ENCODE measurements at regions not wholly inside any gene's neighbourhood (a gene's known extent, or its start where the extent isn't known, plus 50 kb on each side); places are given as distances from the start of the nearest gene placed in this dataset.
"Not testable (repeated sequence)": the region's sequence is repeated elsewhere in the genome, so short reads cannot be mapped to it uniquely, and the experiment has no call there.

DNA sequence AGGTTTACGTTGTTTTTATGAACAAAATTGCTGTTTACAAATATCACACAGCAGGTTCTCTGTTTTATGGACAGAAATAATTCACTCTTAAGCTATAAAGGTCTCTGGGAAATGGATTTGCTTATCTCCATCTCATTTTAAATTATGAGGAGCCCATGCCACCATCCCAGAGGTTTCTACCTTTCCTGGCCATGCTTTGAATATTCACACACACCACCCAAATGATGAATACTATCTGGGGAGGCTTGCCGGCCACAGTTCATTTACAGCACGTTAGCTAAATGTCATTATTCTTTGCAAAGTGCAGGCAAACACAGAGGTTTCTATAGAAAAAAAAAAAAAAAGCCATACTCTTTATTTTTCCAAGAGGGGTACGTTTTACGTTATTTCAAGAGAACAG, 1446.7 kb downstream of the FAM181B start:
- Histone ChIP-seq H3K27me3 (ENCODE audit: control insufficient read depth in 1 of 2, insufficient read depth in 1 of 2, low read length in 2 of 2) (no peaks in the 10 kb centered on the region), H3K23ac (ENCODE audit: low read length in 2 of 2) (no peak overlapping the region), H3K14ac (ENCODE audit: low read length in 2 of 2) (no peak overlapping the region), H3K4ac (ENCODE audit: low read depth in 1 of 2, low read length in 2 of 2) (no peak overlapping the region), H2BK120ac (ENCODE audit: low read depth, low read length) (no peak overlapping the region), H2BK5ac (ENCODE audit: low read depth, low read length, poor library complexity, severe bottlenecking) (no peak overlapping the region), H3K4me1 (ENCODE audit: control insufficient read depth, insufficient read depth, low read depth, low read length) (no peaks in the 10 kb centered on the region), H4K91ac (ENCODE audit: low read length) (no peak overlapping the region), H3K9me3 (ENCODE audit: control insufficient read depth, low read length) (peaks cover 13% of the 10 kb centered on the region), H2BK12ac (ENCODE audit: low read length in 2 of 2) (no peak overlapping the region), H3K36me3 (ENCODE audit: control insufficient read depth in 1 of 2, insufficient read depth in 2 of 2, low read depth in 1 of 2, low read length in 2 of 2) (no peaks in the 10 kb centered on the region), H4K8ac (ENCODE audit: low read length) (no peak overlapping the region), H2AFZ (ENCODE audit: low read depth, low read length) (no peak overlapping the region), H3K79me1 (replicated peaks; ENCODE audit: low read length, poor library complexity, severe bottlenecking) (no peaks in the 10 kb centered on the region), H3K4me3 (ENCODE audit: insufficient read depth in 1 of 2, low read depth in 1 of 2, low read length in 2 of 2) (no peak overlapping the region), H3K27ac (ENCODE audit: low read length, poor library complexity, severe bottlenecking) (no peak overlapping the region), H2AK5ac (ENCODE audit: low read length, severe bottlenecking) (no peak overlapping the region), H3K9ac (ENCODE audit: low read length) (no peak overlapping the region), H2BK15ac (ENCODE audit: low read depth, poor library complexity, severe bottlenecking) (no peak overlapping the region), H3K4me2 (ENCODE audit: low read length, poor library complexity, severe bottlenecking) (no peak overlapping the region), H3K18ac (ENCODE audit: low read depth in 1 of 2, low read length in 2 of 2) (no peak overlapping the region)
- DNase-seq, result no peak
- WGBS, result 83% methylated on average over 1 of the region's 5 CpGs

DNA sequence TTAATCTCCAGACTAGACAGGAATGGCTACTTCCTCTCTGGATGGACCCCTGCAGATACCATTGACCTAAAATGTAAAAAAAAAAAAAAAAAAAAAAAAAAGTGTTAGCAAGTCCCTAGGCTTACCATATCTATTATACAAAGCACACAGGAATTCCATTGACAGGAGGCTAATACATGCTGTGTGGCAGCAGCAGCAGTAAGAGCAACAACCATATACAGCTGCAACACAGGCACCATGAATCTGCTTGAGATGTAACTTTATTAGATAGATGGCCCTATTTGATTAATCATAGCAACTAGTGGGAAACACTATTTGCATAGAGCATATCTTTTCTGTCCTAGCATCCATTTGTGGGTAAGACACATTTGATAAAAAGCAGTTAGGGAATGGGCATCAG, 1447.1 kb downstream of the FAM181B start:
- Histone ChIP-seq H3K23ac (ENCODE audit: low read length in 2 of 2) (no peak overlapping the region), H3K4me3 (ENCODE audit: insufficient read depth in 1 of 2, low read depth in 1 of 2, low read length in 2 of 2) (no peak overlapping the region), H4K91ac (ENCODE audit: low read length) (no peak overlapping the region), H2BK120ac (ENCODE audit: low read depth, low read length) (no peak overlapping the region), H3K9ac (ENCODE audit: low read length) (no peak overlapping the region), H3K18ac (ENCODE audit: low read depth in 1 of 2, low read length in 2 of 2) (no peak overlapping the region), H3K79me1 (replicated peaks; ENCODE audit: low read length, poor library complexity, severe bottlenecking) (no peaks in the 10 kb centered on the region), H2BK5ac (ENCODE audit: low read depth, low read length, poor library complexity, severe bottlenecking) (no peak overlapping the region), H3K36me3 (ENCODE audit: control insufficient read depth in 1 of 2, insufficient read depth in 2 of 2, low read depth in 1 of 2, low read length in 2 of 2) (no peaks in the 10 kb centered on the region), H4K8ac (ENCODE audit: low read length) (no peak overlapping the region), H2BK15ac (ENCODE audit: low read depth, poor library complexity, severe bottlenecking) (no peak overlapping the region), H3K4ac (ENCODE audit: low read depth in 1 of 2, low read length in 2 of 2) (no peak overlapping the region), H3K27ac (ENCODE audit: low read length, poor library complexity, severe bottlenecking) (no peak overlapping the region), H3K14ac (ENCODE audit: low read length in 2 of 2) (no peak overlapping the region), H2AK5ac (ENCODE audit: low read length, severe bottlenecking) (no peak overlapping the region), H3K4me1 (ENCODE audit: control insufficient read depth, insufficient read depth, low read depth, low read length) (no peaks in the 10 kb centered on the region), H2AFZ (ENCODE audit: low read depth, low read length) (no peak overlapping the region), H3K27me3 (ENCODE audit: control insufficient read depth in 1 of 2, insufficient read depth in 1 of 2, low read length in 2 of 2) (no peaks in the 10 kb centered on the region), H2BK12ac (ENCODE audit: low read length in 2 of 2) (no peak overlapping the region), H3K4me2 (ENCODE audit: low read length, poor library complexity, severe bottlenecking) (no peak overlapping the region), H3K9me3 (ENCODE audit: control insufficient read depth, low read length) (peaks cover 13% of the 10 kb centered on the region)
- no peak for DNase-seq

DNA sequence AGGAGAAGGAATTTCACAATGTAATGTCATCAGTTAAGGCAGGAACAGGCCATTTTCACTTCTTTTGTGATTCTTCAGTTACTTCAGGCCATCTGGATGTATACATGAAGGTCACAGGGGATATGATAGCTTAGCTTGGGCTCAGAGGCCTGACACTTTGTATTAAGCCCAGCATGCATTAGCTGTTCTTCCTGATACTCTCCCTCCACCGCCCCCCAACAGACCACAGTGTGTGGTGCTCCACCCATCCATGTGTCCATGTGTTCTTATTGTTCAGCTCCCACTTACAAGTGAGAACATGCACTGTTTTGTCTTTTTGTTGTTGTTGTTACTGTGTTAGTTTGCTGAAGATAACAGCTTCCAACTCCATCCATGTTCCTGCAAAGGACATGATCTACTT, 1453.4 kb downstream of the FAM181B start:
- H3K4me2 ChIP-seq (ENCODE audit: low read length, poor library complexity, severe bottlenecking); H4K8ac ChIP-seq (ENCODE audit: low read length); H3K36me3 ChIP-seq (ENCODE audit: control insufficient read depth in 1 of 2, insufficient read depth in 2 of 2, low read depth in 1 of 2, low read length in 2 of 2); H3K27ac ChIP-seq (ENCODE audit: low read length, poor library complexity, severe bottlenecking); H2BK5ac ChIP-seq (ENCODE audit: low read depth, low read length, poor library complexity, severe bottlenecking); H2BK12ac ChIP-seq (ENCODE audit: low read length in 2 of 2); H3K4me3 ChIP-seq (ENCODE audit: insufficient read depth in 1 of 2, low read depth in 1 of 2, low read length in 2 of 2); H3K9ac ChIP-seq (ENCODE audit: low read length); H3K14ac ChIP-seq (ENCODE audit: low read length in 2 of 2); H3K27me3 ChIP-seq (ENCODE audit: control insufficient read depth in 1 of 2, insufficient read depth in 1 of 2, low read length in 2 of 2); H4K91ac ChIP-seq (ENCODE audit: low read length); H2BK120ac ChIP-seq (ENCODE audit: low read depth, low read length); H2BK15ac ChIP-seq (ENCODE audit: low read depth, poor library complexity, severe bottlenecking); H3K23ac ChIP-seq (ENCODE audit: low read length in 2 of 2); H3K4me1 ChIP-seq (ENCODE audit: control insufficient read depth, insufficient read depth, low read depth, low read length); H2AK5ac ChIP-seq (ENCODE audit: low read length, severe bottlenecking); H2AFZ ChIP-seq (ENCODE audit: low read depth, low read length); H3K18ac ChIP-seq (ENCODE audit: low read depth in 1 of 2, low read length in 2 of 2); DNase-seq; H3K4ac ChIP-seq (ENCODE audit: low read depth in 1 of 2, low read length in 2 of 2); H3K79me1 ChIP-seq (replicated peaks; ENCODE audit: low read length, poor library complexity, severe bottlenecking): not testable (repeated sequence)
- H3K9me3 ChIP-seq (ENCODE audit: control insufficient read depth, low read length), result peaks cover 13% of the 10 kb centered on the region
- 70% methylated on average over 1 of the region's 1 CpG for WGBS

DNA sequence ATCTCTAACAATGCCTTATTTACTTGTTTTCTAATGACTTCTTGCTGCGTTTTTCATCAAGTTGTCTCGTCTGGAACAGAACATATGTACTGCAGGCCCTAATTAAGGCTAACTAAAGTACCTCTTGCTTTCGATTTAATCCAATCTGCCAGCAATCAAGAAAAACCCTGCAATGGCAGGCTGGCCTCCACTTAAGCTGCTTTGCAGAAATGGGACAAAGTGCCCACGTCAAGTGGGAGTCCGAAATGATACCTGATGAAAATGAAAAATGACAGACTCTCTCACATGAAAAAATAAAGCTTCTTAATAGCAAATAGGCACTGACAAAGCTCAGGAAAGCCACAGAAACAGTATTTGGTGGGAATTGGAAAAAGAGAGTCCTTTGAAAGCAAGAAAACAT, 1454.7 kb downstream of the FAM181B start:
- Histone ChIP-seq H3K14ac (ENCODE audit: low read length in 2 of 2) (no peak overlapping the region), H3K9me3 (ENCODE audit: control insufficient read depth, low read length) (peaks cover 7% of the 10 kb centered on the region), H2AFZ (ENCODE audit: low read depth, low read length) (no peak overlapping the region), H3K4me2 (ENCODE audit: low read length, poor library complexity, severe bottlenecking) (no peak overlapping the region), H2BK12ac (ENCODE audit: low read length in 2 of 2) (no peak overlapping the region), H3K27ac (ENCODE audit: low read length, poor library complexity, severe bottlenecking) (no peak overlapping the region), H4K8ac (ENCODE audit: low read length) (no peak overlapping the region), H3K79me1 (replicated peaks; ENCODE audit: low read length, poor library complexity, severe bottlenecking) (no peaks in the 10 kb centered on the region), H3K18ac (ENCODE audit: low read depth in 1 of 2, low read length in 2 of 2) (no peak overlapping the region), H3K36me3 (ENCODE audit: control insufficient read depth in 1 of 2, insufficient read depth in 2 of 2, low read depth in 1 of 2, low read length in 2 of 2) (no peaks in the 10 kb centered on the region), H3K4ac (ENCODE audit: low read depth in 1 of 2, low read length in 2 of 2) (no peak overlapping the region), H4K91ac (ENCODE audit: low read length) (no peak overlapping the region), H3K9ac (ENCODE audit: low read length) (no peak overlapping the region), H3K27me3 (ENCODE audit: control insufficient read depth in 1 of 2, insufficient read depth in 1 of 2, low read length in 2 of 2) (no peaks in the 10 kb centered on the region), H3K4me3 (ENCODE audit: insufficient read depth in 1 of 2, low read depth in 1 of 2, low read length in 2 of 2) (no peak overlapping the region), H3K23ac (ENCODE audit: low read length in 2 of 2) (no peak overlapping the region), H2BK120ac (ENCODE audit: low read depth, low read length) (no peak overlapping the region), H2AK5ac (ENCODE audit: low read length, severe bottlenecking) (no peak overlapping the region), H2BK5ac (ENCODE audit: low read depth, low read length, poor library complexity, severe bottlenecking) (no peak overlapping the region), H3K4me1 (ENCODE audit: control insufficient read depth, insufficient read depth, low read depth, low read length) (no peaks in the 10 kb centered on the region), H2BK15ac (ENCODE audit: low read depth, poor library complexity, severe bottlenecking) (no peak overlapping the region)
- WGBS, result 56% methylated on average over 3 of the region's 5 CpGs
- DNase-seq, result no peak
